ENCODE measurements at regions not wholly inside any gene's neighbourhood (a gene's known extent, or its start where the extent isn't known, plus 50 kb on each side); places are given as distances from the start of the nearest gene placed in this dataset.

GRCh38 chr1:187847531-187847930 lies 1018.8 kb downstream of the PLA2G4A start:
- TF ChIP-seq CTCF (IDR thresholded peaks at IDR 0.05; ENCODE audit: low read length) (no peak), EZH2 (IDR thresholded peaks at IDR 0.05; ENCODE audit: borderline replicate concordance, low read length) (no peak)
